Bronchial epithelial cell (primary cell): ENCODE measurements at regions not wholly inside any gene's neighbourhood (a gene's known extent, or its start where the extent isn't known, plus 50 kb on each side); places are given as distances from the start of the nearest gene placed in this dataset.

Experiments
- DNase-seq: peaks from one replicate; pipeline ENCODE4 v3.0.0-alpha.2; 2010; ENCODE audit warnings: low read depth
- FAIRE-seq: peaks from 2 replicates; lab custom pipeline; 2011; peaks lifted over from hg19 to GRCh38; lab: Jason Lieb, UNC
- H3K27me3 ChIP-seq: 2 replicates; pipeline ENCODE4 v1.5.1; 2011; ENCODE audit warnings: low read length; ENCODE audit not compliant: control insufficient read depth, insufficient read depth
- H3K36me3 ChIP-seq: 2 replicates; pipeline ENCODE4 v1.5.1; 2011; ENCODE audit warnings: low read length; ENCODE audit not compliant: control insufficient read depth, insufficient read depth
- H3K4me3 ChIP-seq: 2 replicates; pipeline ENCODE4 v1.5.1; 2011; ENCODE audit warnings: mild to moderate bottlenecking, low read depth, low read length, control low read depth
- TF ChIP-seq, protein P1 (sequence below): IDR thresholded peaks from 2 replicates; pipeline ENCODE4 v1.5.1; 2011; ENCODE audit warnings: mild to moderate bottlenecking, moderate library complexity, low read length, control low read depth, inconsistent platforms; ENCODE audit not compliant: insufficient read depth, severe bottlenecking

DNA sequence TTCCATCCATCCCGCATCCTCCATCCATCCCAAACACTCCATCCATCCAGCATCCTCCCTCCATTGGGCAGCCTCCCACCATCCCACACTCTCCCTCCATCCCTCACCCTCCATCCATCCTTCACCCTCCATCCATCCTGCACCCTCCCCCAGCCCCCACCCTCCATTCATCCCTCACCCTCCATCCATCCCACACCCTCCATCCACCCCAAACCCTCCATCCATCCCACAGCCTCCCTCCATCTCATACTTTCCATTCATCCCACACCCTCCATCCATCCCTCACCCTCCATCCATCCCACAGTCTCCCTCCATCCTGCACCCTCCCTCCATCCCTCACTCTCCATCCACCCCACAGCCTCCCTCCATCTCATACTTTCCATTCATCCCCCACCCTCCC lies 60.4 kb downstream of the FOXI2 start:
- DNase-seq (peak; percentile 5), FAIRE-seq (peak; percentile 100)
- H3K27me3 ChIP-seq = no peaks in the 10 kb centered on the region
- TF ChIP-seq, protein P1, sequence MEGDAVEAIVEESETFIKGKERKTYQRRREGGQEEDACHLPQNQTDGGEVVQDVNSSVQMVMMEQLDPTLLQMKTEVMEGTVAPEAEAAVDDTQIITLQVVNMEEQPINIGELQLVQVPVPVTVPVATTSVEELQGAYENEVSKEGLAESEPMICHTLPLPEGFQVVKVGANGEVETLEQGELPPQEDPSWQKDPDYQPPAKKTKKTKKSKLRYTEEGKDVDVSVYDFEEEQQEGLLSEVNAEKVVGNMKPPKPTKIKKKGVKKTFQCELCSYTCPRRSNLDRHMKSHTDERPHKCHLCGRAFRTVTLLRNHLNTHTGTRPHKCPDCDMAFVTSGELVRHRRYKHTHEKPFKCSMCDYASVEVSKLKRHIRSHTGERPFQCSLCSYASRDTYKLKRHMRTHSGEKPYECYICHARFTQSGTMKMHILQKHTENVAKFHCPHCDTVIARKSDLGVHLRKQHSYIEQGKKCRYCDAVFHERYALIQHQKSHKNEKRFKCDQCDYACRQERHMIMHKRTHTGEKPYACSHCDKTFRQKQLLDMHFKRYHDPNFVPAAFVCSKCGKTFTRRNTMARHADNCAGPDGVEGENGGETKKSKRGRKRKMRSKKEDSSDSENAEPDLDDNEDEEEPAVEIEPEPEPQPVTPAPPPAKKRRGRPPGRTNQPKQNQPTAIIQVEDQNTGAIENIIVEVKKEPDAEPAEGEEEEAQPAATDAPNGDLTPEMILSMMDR = no peak
- no peaks in the 10 kb centered on the region for H3K36me3 ChIP-seq
- no peak overlapping the region for H3K4me3 ChIP-seq

DNA sequence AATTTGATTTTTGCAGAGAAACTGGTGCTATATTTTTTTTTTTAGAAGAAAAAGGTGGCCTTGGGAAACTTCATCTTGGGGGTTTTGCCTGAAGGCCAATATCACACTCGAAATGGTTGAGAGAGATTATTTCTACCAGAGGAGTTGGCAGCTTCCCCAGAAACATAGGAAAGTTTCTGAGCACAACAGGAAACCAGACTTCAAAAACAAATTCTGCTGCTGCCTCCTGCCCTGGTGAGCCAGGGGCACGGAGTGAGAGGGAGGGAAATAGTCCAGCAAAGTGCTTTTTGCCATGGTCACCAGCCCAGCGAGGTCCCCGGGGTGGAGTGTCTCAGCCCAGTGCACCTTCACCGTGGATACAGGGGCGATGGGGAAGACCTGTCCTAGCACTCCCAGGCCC lies 61.1 kb downstream of the FOXI2 start:
- TF ChIP-seq, protein P1 = no peak
- FAIRE-seq (no peak), DNase-seq (no peak)
- H3K27me3 ChIP-seq = no peaks in the 10 kb centered on the region
- H3K36me3 ChIP-seq = no peaks in the 10 kb centered on the region
- no peak overlapping the region for H3K4me3 ChIP-seq

DNA sequence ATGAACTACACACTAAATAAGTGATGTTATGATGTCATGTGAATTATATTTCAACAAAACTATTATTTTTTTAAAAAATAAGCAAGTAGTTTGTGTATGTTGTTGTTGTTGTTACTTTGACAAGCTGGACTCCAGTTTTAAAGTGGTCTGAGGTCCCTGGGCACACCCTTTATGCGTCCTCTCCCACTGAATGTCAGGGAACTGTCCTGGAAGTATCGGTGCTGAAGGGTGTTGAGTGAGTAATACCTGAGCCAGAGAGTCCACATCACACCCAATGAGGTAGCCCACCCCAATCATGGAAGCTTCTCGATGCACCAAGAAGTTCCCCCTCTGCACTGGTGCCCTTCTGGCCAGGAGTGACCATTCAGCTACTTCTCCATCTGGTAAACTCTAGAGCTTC lies 64.3 kb downstream of the FOXI2 start:
- Histone ChIP-seq H3K27me3 (no peaks in the 10 kb centered on the region), H3K36me3 (no peaks in the 10 kb centered on the region), H3K4me3 (no peak overlapping the region)
- DNase-seq (no peak), FAIRE-seq (no peak)
- TF ChIP-seq, protein P1 = no peak

DNA sequence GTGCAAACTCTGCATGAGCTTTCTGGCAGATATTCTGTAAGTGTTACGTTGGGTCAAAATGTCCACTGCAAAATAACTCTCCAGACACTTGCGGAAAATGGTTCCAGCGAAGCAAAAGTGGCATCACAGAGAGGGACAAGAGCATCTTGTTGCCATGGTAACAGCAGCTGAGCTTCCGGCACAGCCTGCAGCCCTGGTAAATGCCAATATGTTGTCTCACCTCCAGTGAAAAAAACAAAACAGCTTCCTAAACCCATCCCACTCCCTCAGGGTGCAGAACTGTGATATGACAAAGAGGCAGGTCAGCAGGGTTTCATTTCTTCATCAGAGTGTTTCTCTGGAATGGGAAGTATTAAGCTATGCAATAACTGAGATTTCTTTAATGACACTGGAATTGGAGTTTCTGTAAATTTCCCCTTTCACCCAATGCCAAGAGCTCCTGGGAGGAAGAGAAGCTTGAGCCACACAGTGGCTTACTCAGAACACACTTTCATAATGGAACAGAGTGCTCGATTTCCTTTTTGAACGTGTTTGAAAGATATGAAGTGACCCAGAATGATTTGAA lies 65.6 kb downstream of the FOXI2 start:
- H3K27me3 ChIP-seq = no peaks in the 10 kb centered on the region
- TF ChIP-seq, protein P1 = no peak
- DNase-seq = peak; percentile 8
- H3K4me3 ChIP-seq = no peak overlapping the region
- no peak for FAIRE-seq
- no peaks in the 10 kb centered on the region for H3K36me3 ChIP-seq

DNA sequence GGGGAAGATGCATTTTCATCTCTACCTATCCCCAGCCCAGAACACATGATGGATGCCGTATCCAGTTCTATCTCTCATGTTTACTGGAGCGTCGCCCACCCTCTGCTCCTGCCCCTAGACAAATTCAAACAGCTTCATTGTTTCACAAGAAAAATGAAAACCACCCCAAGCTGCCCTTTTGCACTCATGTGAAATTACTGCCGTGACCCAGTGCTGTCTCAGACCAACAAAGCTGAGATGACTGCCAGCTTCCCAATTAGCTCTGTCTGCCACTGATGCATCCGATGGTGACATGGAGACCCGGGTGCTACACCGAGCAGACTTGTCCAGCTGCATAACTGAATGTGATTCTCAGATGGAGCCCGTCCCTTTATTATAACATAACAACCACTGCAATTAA lies 67.7 kb downstream of the FOXI2 start:
- TF ChIP-seq, protein P1 = no peak
- H3K36me3 ChIP-seq = no peaks in the 10 kb centered on the region
- no peaks in the 10 kb centered on the region for H3K27me3 ChIP-seq
- DNase-seq (no peak), FAIRE-seq (no peak)
- no peak overlapping the region for H3K4me3 ChIP-seq

DNA sequence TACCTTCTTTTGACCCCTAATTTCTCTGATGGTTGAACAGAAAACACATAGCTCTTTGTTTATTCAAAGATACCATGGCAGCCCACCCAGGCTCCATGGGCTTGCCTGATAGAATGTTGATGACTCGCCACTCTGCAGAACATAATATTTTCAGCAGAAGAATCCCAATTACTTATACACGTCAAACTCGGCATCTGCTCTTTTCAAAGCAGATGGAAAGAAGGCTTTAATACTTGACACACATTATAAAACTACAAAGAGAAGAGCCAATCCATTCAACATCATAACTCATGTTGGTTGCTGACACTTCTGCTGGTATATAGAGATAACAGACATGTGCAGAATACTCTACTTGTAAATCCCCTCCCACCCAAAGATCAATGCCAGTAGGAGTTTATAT lies 69.0 kb downstream of the FOXI2 start:
- no peak for DNase-seq
- TF ChIP-seq, protein P1 = no peak
- FAIRE-seq = no peak
- Histone ChIP-seq H3K27me3 (no peaks in the 10 kb centered on the region), H3K4me3 (no peak overlapping the region), H3K36me3 (no peaks in the 10 kb centered on the region)
